ENCODE measurements at regions not wholly inside any gene's neighbourhood (a gene's known extent, or its start where the extent isn't known, plus 50 kb on each side); places are given as distances from the start of the nearest gene placed in this dataset.

- DNase-seq (ENCODE audit: low read depth in 4 of 4, low spot score in 3 of 4) = no peak
These were observed 51.0 kb upstream of the TOX3 start for GRCh38 chr16:52597772-52598483.

GRCh38 chr16:52597073-52597771 lies 50.3 kb upstream of the TOX3 start:
- DNase-seq (ENCODE audit: low read depth in 4 of 4, low spot score in 3 of 4) = peak in 1 of 4 donors; percentile 27

All from left renal pelvis (tissue), 4 donors.